Adrenal gland (tissue), 9 donors: ENCODE measurements at regions not wholly inside any gene's neighbourhood (a gene's known extent, or its start where the extent isn't known, plus 50 kb on each side); places are given as distances from the start of the nearest gene placed in this dataset.

Experiments used
- DNase-seq, 7 donors: peaks; one replicate each; pipeline ENCODE4 v3.0.0-alpha.2; 2019 to 2020
- H3K27ac ChIP-seq, 5 donors: fragments of 200-600 bp; sonication (generic) in 4 of 5; 1 replicate in 3 of 5; 2 replicates in 2 of 5; pipeline versions ENCODE4 v1.5.1 to v1.8.0; 2016 to 2020; ENCODE audit warnings: mild to moderate bottlenecking in 1 of 5
- H3K27me3 ChIP-seq: fragments of 200-600 bp; 2 replicates; pipeline ENCODE4 v1.8.0; 2021
- H3K36me3 ChIP-seq, 2 donors: fragments of 200-600 bp; replicated peaks in 1 of 2; 1 replicate in 1 of 2; 2 replicates in 1 of 2; pipeline versions ENCODE4 v1.5.1 to v1.8.0; 2018 to 2022
- H3K4me1 ChIP-seq, 2 donors: fragments of 200-600 bp; replicated peaks in 1 of 2; 1 replicate in 1 of 2; 2 replicates in 1 of 2; pipeline versions ENCODE4 v1.5.1 to v1.8.0; 2018 to 2021
- H3K4me3 ChIP-seq, 4 donors: fragments of 200-600 bp; sonication (generic) in 3 of 4; one replicate each; pipeline ENCODE4 v1.5.1; 2016 to 2018
- H3K9me3 ChIP-seq, 3 donors: fragments of 200-600 bp; sonication (generic) in 1 of 3; replicated peaks in 1 of 3; 1 replicate in 2 of 3; 2 replicates in 1 of 3; pipeline versions ENCODE4 v1.5.1 to v1.8.0; 2016 to 2021
- CTCF ChIP-seq, 6 experiments: fragments of 450-650 bp in 4 of 6; fragments of 200-600 bp in 2 of 6; sonication (generic) in 1 of 6; IDR thresholded peaks; 1 replicate in 5 of 6; 2 replicates in 1 of 6; pipeline versions ENCODE4 v1.5.1 to v1.8.0; 2016 to 2021; ENCODE audit warnings: antibody characterized with exemption in 6 of 6, mild to moderate bottlenecking in 2 of 6, moderate library complexity in 1 of 6
- POLR2A ChIP-seq, 2 donors: fragments of 450-650 bp; IDR thresholded peaks; one replicate each; pipeline ENCODE4 v1.6.1; 2017; ENCODE audit warnings: antibody characterized with exemption in 2 of 2, mild to moderate bottlenecking in 2 of 2, moderate library complexity in 1 of 2
- WGBS, 4 donors: extraction: QIAGEN DNeasy Blood & Tissue Kit in 2 of 4; methylation state at CpG; one replicate each; pipeline versions ENCODE4 v1.1.5 to v1.1.7; 2013 to 2017; 5-methylcytosine and 5-hydroxymethylcytosine counted together
- intact Hi-C, 2 donors: fragments of 100-400 bp; cut with DNase I; formaldehyde crosslinking; loops; one replicate each; pipeline versions ENCODE4 v1.14.1 to v1.15.0; 2022 to 2023
- donor health status: healthy with polysubstance abuse.
- donor health status: Bipolar disorder and iron deficiency.
- donor health status: DM: yes; HTN: yes; CAD: no.
- donor health status: DM: no; HTN: no; CAD: no.
- donor health status: DM: no; HTN: no; CAD: no.

GRCh38 chr2:105646774-105647076 is 98.0 kb upstream of the NCK2 start:
- Histone ChIP-seq H3K4me1 (no peaks in the 10 kb centered on the region), H3K36me3 (no peaks in the 10 kb centered on the region), H3K4me3 (no peak overlapping the region), H3K27me3 (no peaks in the 10 kb centered on the region), H3K9me3 (no peaks in the 10 kb centered on the region), H3K27ac (no peak overlapping the region)
- TF ChIP-seq POLR2A (IDR thresholded peaks at IDR 0.05): no peak
- no peak for TF ChIP-seq CTCF (IDR thresholded peaks at IDR 0.05)
- intact Hi-C loops: no loop called here
- DNase-seq: no peak
- WGBS, 4 donors: 74 to 93% (median 90%) methylated on average over 4 of the region's 4 CpGs

- H3K4me3 ChIP-seq: no peak overlapping the region
- H3K36me3 ChIP-seq: no peaks in the 10 kb centered on the region
- TF ChIP-seq CTCF (IDR thresholded peaks at IDR 0.05): no peak
- no peak for TF ChIP-seq POLR2A (IDR thresholded peaks at IDR 0.05)
- intact Hi-C loops: no loop called here
- no peak for DNase-seq
- no peaks in the 10 kb centered on the region for H3K4me1 ChIP-seq
- no peak overlapping the region for H3K27ac ChIP-seq
- H3K27me3 ChIP-seq: no peaks in the 10 kb centered on the region
- WGBS, 4 donors: 66 to 77% (median 70%) methylated on average over 8 of the region's 8 CpGs
- H3K9me3 ChIP-seq: no peaks in the 10 kb centered on the region
Measured at GRCh38 chr2:105645938-105646773, 98.6 kb upstream of the NCK2 start.

- no peaks in the 10 kb centered on the region for H3K4me1 ChIP-seq
- H3K36me3 ChIP-seq: no peaks in the 10 kb centered on the region
- no peaks in the 10 kb centered on the region for H3K27me3 ChIP-seq
- no peak overlapping the region for H3K27ac ChIP-seq
- intact Hi-C loops: no loop called here
- no peak overlapping the region for H3K4me3 ChIP-seq
- WGBS, 4 donors: 79 to 85% (median 81%) methylated on average over 18 of the region's 18 CpGs
- DNase-seq: no peak
- TF ChIP-seq CTCF (IDR thresholded peaks at IDR 0.05): no peak
- TF ChIP-seq POLR2A (IDR thresholded peaks at IDR 0.05): no peak
- H3K9me3 ChIP-seq: no peaks in the 10 kb centered on the region
Measured at GRCh38 chr2:105645031-105645937, 99.4 kb upstream of the NCK2 start.

GRCh38 chr2:105644174-105644980 is 100.3 kb upstream of the NCK2 start:
- H3K4me3 ChIP-seq: no peak overlapping the region
- 62 to 72% (median 66%) methylated on average over 18 of the region's 18 CpGs for WGBS, 4 donors
- intact Hi-C loops: no loop called here
- no peaks in the 10 kb centered on the region for H3K9me3 ChIP-seq
- DNase-seq: no peak
- no peaks in the 10 kb centered on the region for H3K4me1 ChIP-seq
- no peaks in the 10 kb centered on the region for H3K36me3 ChIP-seq
- no peaks in the 10 kb centered on the region for H3K27me3 ChIP-seq
- TF ChIP-seq POLR2A (IDR thresholded peaks at IDR 0.05) (no peak), CTCF (IDR thresholded peaks at IDR 0.05) (no peak)
- no peak overlapping the region for H3K27ac ChIP-seq
